ENCODE measurements at regions not wholly inside any gene's neighbourhood (a gene's known extent, or its start where the extent isn't known, plus 50 kb on each side); places are given as distances from the start of the nearest gene placed in this dataset.

DNA sequence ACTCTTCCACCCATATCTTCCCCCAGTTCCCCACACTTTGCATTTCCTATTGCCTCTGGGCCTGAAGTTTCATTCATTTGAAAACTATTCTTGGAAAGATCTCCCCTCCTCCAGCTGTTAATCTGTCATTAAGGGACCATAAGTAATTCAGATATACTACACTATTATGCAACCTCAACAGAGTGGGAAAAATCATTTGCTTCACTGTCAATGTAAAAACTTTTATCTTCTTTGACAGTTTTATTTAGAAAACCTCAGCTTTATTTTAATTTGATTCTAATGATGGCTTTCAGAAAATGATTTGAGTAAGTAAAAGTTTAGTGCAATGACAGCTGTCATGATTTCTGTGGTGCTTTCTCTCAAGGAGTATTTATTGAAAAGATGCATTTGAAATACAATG lies 435.3 kb upstream of the KCNMB2 start:
- intact Hi-C loops (cut with micrococcal nuclease), result no loop called here
- dilution Hi-C loops (cut with MboI; ENCODE audit: extremely low pct_ligation_motif_present, low sequenced_read_pairs), result no loop called here
- no peak overlapping the region for H3K4me2 ChIP-seq (ENCODE audit: insufficient read depth, low read length)
- H3K4me1 ChIP-seq (ENCODE audit: control insufficient read depth, extremely low read depth, insufficient read depth, low read length), result no peaks in the 10 kb centered on the region
- H3K27me3 ChIP-seq (ENCODE audit: control insufficient read depth in 2 of 2, insufficient read depth in 2 of 2, low read length in 2 of 2), result no peaks in the 10 kb centered on the region
- TF ChIP-seq EZH2 (IDR thresholded peaks at IDR 0.05; ENCODE audit: borderline replicate concordance, low read depth, low read length, severe bottlenecking) (no peak), JUN (IDR thresholded peaks at IDR 0.05; ENCODE audit: borderline replicate concordance, insufficient read depth, insufficient read length, low read depth) (no peak), FOS (IDR thresholded peaks at IDR 0.05; ENCODE audit: borderline replicate concordance, insufficient read depth, low read length) (no peak), MAX (IDR thresholded peaks at IDR 0.05; ENCODE audit: insufficient read depth, insufficient read length) (no peak), MYC (IDR thresholded peaks at IDR 0.05; ENCODE audit: low read depth, low read length) (no peak), POLR2A (IDR thresholded peaks at IDR 0.05; ENCODE audit: low read depth, low read length) (no peak)
- no peaks in the 10 kb centered on the region for H3K79me2 ChIP-seq (ENCODE audit: control insufficient read depth, insufficient read depth, low read length)
- POLR2A ChIA-PET, result no interaction called here
- FAIRE-seq (no peak), DNase-seq (ENCODE audit: low read depth, low spot score) (no peak)
- CTCF ChIA-PET, result no interaction called here
- H3K9ac ChIP-seq (replicated peaks; ENCODE audit: extremely low read depth, insufficient read depth, low read length), result no peak overlapping the region
- no peaks in the 10 kb centered on the region for H3K9me1 ChIP-seq (replicated peaks; ENCODE audit: control insufficient read depth, extremely low read depth, insufficient read depth, low read length)
- BruUV-seq (replicated peaks), result no TSS peak
- no peak overlapping the region for H3K4me3 ChIP-seq (replicated peaks in 1 of 3; ENCODE audit: insufficient read depth in 1 of 3, low read depth in 1 of 3, low read length in 3 of 3)
- no peak overlapping the region for H2AFZ ChIP-seq (ENCODE audit: low read depth, low read length)
- no peaks in the 10 kb centered on the region for H3K9me3 ChIP-seq (replicated peaks; ENCODE audit: control insufficient read depth, insufficient read depth, low read length)
- H3K36me3 ChIP-seq (ENCODE audit: control insufficient read depth in 2 of 2, extremely low read depth in 1 of 2, insufficient read depth in 2 of 2, low read length in 2 of 2), result no peaks in the 10 kb centered on the region
- no peaks in the 10 kb centered on the region for H4K20me1 ChIP-seq (replicated peaks; ENCODE audit: control insufficient read depth, extremely low read depth, insufficient read depth, low read length)
- H3K27ac ChIP-seq (ENCODE audit: insufficient read depth, low read depth, low read length), result no peak overlapping the region

DNA sequence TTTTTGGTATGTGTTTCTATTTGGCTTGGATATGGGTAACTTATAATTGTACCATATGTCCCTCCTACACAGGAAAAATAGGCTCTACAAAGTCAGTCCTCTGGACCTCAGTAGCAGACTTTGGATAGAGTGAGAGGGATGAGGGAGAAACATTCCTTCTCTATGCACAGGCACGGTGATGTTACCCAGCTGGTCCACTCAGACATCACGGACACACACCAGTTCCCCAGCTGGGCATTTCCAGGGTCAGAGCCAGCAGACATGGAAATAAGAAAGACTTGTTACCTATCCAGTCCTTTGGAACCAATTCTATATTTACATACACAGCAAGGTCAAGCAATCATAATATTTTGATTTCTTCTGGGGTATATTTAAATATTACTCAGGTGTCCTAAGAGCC lies 433.1 kb upstream of the KCNMB2 start:
- Histone ChIP-seq H3K9me3 (replicated peaks; ENCODE audit: control insufficient read depth, insufficient read depth, low read length) (no peaks in the 10 kb centered on the region), H3K36me3 (ENCODE audit: control insufficient read depth in 2 of 2, extremely low read depth in 1 of 2, insufficient read depth in 2 of 2, low read length in 2 of 2) (no peaks in the 10 kb centered on the region), H3K4me1 (ENCODE audit: control insufficient read depth, extremely low read depth, insufficient read depth, low read length) (no peaks in the 10 kb centered on the region), H4K20me1 (replicated peaks; ENCODE audit: control insufficient read depth, extremely low read depth, insufficient read depth, low read length) (no peaks in the 10 kb centered on the region), H2AFZ (ENCODE audit: low read depth, low read length) (no peak overlapping the region), H3K4me3 (replicated peaks in 1 of 3; ENCODE audit: insufficient read depth in 1 of 3, low read depth in 1 of 3, low read length in 3 of 3) (no peak overlapping the region), H3K9me1 (replicated peaks; ENCODE audit: control insufficient read depth, extremely low read depth, insufficient read depth, low read length) (no peaks in the 10 kb centered on the region), H3K4me2 (ENCODE audit: insufficient read depth, low read length) (no peak overlapping the region), H3K79me2 (ENCODE audit: control insufficient read depth, insufficient read depth, low read length) (no peaks in the 10 kb centered on the region), H3K9ac (replicated peaks; ENCODE audit: extremely low read depth, insufficient read depth, low read length) (no peak overlapping the region), H3K27ac (ENCODE audit: insufficient read depth, low read depth, low read length) (no peak overlapping the region), H3K27me3 (ENCODE audit: control insufficient read depth in 2 of 2, insufficient read depth in 2 of 2, low read length in 2 of 2) (no peaks in the 10 kb centered on the region)
- BruUV-seq (replicated peaks), result no TSS peak
- dilution Hi-C loops (cut with MboI; ENCODE audit: extremely low pct_ligation_motif_present, low sequenced_read_pairs) (no loop called here), intact Hi-C loops (cut with micrococcal nuclease) (no loop called here)
- FAIRE-seq (no peak), DNase-seq (ENCODE audit: low read depth, low spot score) (no peak)
- POLR2A ChIA-PET, result no interaction called here
- CTCF ChIA-PET, result no interaction called here
- TF ChIP-seq MAX (IDR thresholded peaks at IDR 0.05; ENCODE audit: insufficient read depth, insufficient read length) (no peak), POLR2AphosphoS5 (IDR thresholded peaks at IDR 0.05; ENCODE audit: insufficient read depth, low read depth, low read length) (no peak), JUN (IDR thresholded peaks at IDR 0.05; ENCODE audit: borderline replicate concordance, insufficient read depth, insufficient read length, low read depth) (no peak), MYC (IDR thresholded peaks at IDR 0.05; ENCODE audit: low read depth, low read length) (no peak), EZH2 (IDR thresholded peaks at IDR 0.05; ENCODE audit: borderline replicate concordance, low read depth, low read length, severe bottlenecking) (no peak), GATA2 (IDR thresholded peaks at IDR 0.05; ENCODE audit: insufficient read depth, insufficient read length, low read depth, low read length) (no peak), FOS (IDR thresholded peaks at IDR 0.05; ENCODE audit: borderline replicate concordance, insufficient read depth, low read length) (no peak), POLR2A (IDR thresholded peaks at IDR 0.05; ENCODE audit: low read depth, low read length) (no peak)
- TF ChIP-seq, protein P1, sequence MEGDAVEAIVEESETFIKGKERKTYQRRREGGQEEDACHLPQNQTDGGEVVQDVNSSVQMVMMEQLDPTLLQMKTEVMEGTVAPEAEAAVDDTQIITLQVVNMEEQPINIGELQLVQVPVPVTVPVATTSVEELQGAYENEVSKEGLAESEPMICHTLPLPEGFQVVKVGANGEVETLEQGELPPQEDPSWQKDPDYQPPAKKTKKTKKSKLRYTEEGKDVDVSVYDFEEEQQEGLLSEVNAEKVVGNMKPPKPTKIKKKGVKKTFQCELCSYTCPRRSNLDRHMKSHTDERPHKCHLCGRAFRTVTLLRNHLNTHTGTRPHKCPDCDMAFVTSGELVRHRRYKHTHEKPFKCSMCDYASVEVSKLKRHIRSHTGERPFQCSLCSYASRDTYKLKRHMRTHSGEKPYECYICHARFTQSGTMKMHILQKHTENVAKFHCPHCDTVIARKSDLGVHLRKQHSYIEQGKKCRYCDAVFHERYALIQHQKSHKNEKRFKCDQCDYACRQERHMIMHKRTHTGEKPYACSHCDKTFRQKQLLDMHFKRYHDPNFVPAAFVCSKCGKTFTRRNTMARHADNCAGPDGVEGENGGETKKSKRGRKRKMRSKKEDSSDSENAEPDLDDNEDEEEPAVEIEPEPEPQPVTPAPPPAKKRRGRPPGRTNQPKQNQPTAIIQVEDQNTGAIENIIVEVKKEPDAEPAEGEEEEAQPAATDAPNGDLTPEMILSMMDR (IDR thresholded peaks at IDR 0.05; ENCODE audit: extremely low read depth in 1 of 2, insufficient read depth in 1 of 2, low read depth in 1 of 2, low read length in 2 of 2), result no peak
